IPS-18a (cell line): ENCODE measurements at regions not wholly inside any gene's neighbourhood (a gene's known extent, or its start where the extent isn't known, plus 50 kb on each side); places are given as distances from the start of the nearest gene placed in this dataset.

Experiments used
- H3K27ac ChIP-seq: one replicate; pipeline ENCODE4 v1.5.1; 2013; ENCODE audit warnings: low read length
- H3K27me3 ChIP-seq: one replicate; pipeline ENCODE4 v1.6.1; 2013; ENCODE audit warnings: mild to moderate bottlenecking, low read length; ENCODE audit not compliant: control insufficient read depth, insufficient read depth
- H3K36me3 ChIP-seq: one replicate; pipeline ENCODE4 v1.6.1; 2013; ENCODE audit warnings: low read depth, low read length; ENCODE audit not compliant: control insufficient read depth
- H3K4me1 ChIP-seq: one replicate; pipeline ENCODE4 v1.6.1; 2013; ENCODE audit warnings: low read depth, low read length; ENCODE audit not compliant: control insufficient read depth
- H3K4me3 ChIP-seq: one replicate; pipeline ENCODE4 v1.5.1; 2013; ENCODE audit warnings: low read length
- H3K9ac ChIP-seq: one replicate; pipeline ENCODE4 v1.6.1; 2013; ENCODE audit warnings: mild to moderate bottlenecking, low read length, moderate library complexity
- H3K9me3 ChIP-seq: one replicate; pipeline ENCODE4 v1.6.1; 2013; ENCODE audit warnings: low read depth, low read length; ENCODE audit not compliant: control insufficient read depth

DNA sequence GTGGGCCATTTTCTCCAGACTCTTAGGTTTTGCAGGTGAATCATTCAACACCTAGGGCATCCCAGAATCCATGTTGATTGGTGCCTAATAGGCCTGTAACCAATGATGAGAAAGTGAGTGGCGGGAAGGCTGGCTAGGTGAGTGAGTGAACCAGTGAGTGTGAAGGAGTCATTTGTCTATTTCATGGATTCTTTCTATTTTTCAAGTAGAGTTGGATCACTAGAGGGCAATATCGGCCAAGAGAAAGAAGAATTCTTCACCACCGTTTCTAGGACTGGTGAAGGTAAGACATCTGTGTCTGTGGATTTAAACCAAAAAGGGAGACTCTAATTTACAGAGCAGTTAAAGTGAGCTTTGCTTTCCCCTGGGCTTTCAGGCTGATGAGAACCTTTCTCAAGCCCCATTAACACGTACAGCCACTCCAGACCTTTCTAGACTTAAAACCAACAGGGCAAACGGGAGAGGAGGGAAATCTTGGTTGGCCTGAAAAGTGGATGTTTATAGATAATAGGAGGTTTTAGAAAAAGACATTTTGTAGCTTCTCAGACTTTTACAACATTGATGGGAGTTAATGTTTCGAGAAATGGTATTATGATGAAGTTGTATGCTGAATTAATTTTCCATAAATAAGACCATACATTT lies 114.3 kb upstream of the IL12B start:
- no peak overlapping the region for H3K9ac ChIP-seq
- no peaks in the 10 kb centered on the region for H3K27me3 ChIP-seq
- no peak overlapping the region for H3K4me3 ChIP-seq
- no peaks in the 10 kb centered on the region for H3K9me3 ChIP-seq
- H3K36me3 ChIP-seq = no peaks in the 10 kb centered on the region
- H3K27ac ChIP-seq = no peak overlapping the region
- H3K4me1 ChIP-seq = peaks cover 8% of the 10 kb centered on the region

DNA sequence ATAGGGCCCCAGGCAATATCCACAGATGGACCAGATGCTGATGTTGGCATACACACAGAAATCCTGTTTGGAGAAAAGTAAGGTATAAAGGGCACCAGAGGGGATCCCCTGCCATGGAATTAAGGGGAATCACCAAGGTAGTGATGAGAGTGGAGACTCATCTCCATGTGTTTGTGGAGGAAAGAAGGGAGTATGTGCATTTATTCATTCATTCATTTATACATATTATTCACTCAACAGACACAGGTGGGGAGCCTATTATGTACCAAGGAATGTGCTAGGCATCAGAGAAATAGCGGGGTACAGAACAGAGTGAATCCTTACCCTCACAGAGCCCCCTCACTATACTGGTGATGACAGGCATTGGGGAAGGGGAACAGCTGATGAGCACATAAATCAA lies 116.8 kb upstream of the IL12B start:
- Histone ChIP-seq H3K36me3 (no peaks in the 10 kb centered on the region), H3K27ac (no peak overlapping the region), H3K4me3 (no peak overlapping the region), H3K9ac (no peak overlapping the region), H3K4me1 (peaks cover 6% of the 10 kb centered on the region), H3K9me3 (no peaks in the 10 kb centered on the region), H3K27me3 (no peaks in the 10 kb centered on the region)

DNA sequence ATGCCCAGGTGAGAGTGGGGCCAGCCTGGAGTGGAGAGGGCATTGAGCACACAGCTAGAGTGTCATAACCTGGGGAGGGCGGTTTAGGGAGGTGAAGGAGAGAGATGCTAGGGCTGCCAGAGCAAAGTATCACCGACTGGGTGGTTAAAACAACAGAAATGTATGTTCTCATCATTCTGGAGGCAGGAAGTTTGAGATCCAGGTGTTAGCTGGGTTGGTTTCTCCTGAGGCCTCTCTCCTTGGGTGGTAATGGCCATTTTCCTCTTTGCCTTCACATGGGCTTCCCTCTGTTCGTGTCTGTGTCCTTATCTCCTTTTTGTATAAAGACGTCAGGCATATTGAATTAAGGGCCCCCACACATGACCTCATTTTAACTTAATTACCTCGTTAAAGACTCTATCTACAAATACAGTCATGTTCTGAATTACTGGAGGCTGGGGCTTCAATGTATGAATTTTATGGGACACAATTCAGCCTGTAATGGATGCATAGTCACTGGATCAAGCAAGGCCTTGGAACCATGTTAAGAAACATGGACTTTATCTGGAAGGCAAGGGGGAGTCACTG lies 118.6 kb upstream of the IL12B start:
- H3K27me3 ChIP-seq = no peaks in the 10 kb centered on the region
- H3K9me3 ChIP-seq = no peaks in the 10 kb centered on the region
- no peak overlapping the region for H3K4me3 ChIP-seq
- H3K36me3 ChIP-seq = no peaks in the 10 kb centered on the region
- H3K4me1 ChIP-seq = no peaks in the 10 kb centered on the region
- no peak overlapping the region for H3K27ac ChIP-seq
- no peak overlapping the region for H3K9ac ChIP-seq

DNA sequence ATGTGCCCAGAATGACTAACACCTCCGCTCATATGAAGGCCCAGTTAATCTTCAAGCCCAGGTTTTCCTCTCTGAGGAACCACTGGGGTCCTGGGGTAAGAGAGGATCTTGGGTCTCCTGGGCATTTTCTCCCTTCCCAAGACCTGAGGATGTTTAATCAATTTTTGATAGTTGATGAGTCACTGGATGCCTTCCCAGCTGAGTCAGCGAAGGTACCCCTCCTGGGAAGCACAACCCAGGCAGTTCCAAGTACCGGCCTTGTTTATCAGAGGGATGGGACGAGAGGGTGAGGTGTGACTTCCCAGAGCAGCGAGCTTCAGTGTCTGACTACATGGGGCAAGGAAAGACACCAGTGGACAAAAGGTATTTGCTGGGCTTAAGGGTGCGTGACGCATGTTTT lies 119.6 kb upstream of the IL12B start:
- Histone ChIP-seq H3K4me3 (no peak overlapping the region), H3K27me3 (no peaks in the 10 kb centered on the region), H3K9ac (no peak overlapping the region), H3K4me1 (no peaks in the 10 kb centered on the region), H3K9me3 (no peaks in the 10 kb centered on the region), H3K27ac (no peak overlapping the region), H3K36me3 (no peaks in the 10 kb centered on the region)

DNA sequence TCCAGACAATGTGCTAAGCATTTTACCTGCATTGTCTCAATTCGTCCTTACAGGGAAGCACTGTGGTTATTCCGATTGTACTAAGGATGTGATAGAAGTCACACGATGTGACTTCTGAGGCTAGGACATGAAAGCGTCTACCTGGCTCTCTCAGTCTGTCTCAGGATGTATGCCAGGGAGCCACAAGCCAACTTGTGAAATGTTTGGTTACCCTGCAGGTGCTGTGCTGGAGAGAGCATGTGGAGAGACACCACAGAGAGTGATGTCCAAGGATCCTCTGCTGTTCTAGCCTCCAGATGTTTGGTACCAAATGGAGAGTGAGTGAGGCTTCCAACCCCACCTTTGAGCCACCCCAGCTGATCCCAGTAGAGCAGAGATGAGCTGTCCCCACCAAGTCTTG lies 120.1 kb upstream of the IL12B start:
- Histone ChIP-seq H3K27me3 (no peaks in the 10 kb centered on the region), H3K9ac (no peak overlapping the region), H3K36me3 (no peaks in the 10 kb centered on the region), H3K27ac (no peak overlapping the region), H3K4me1 (no peaks in the 10 kb centered on the region), H3K9me3 (no peaks in the 10 kb centered on the region), H3K4me3 (no peak overlapping the region)

DNA sequence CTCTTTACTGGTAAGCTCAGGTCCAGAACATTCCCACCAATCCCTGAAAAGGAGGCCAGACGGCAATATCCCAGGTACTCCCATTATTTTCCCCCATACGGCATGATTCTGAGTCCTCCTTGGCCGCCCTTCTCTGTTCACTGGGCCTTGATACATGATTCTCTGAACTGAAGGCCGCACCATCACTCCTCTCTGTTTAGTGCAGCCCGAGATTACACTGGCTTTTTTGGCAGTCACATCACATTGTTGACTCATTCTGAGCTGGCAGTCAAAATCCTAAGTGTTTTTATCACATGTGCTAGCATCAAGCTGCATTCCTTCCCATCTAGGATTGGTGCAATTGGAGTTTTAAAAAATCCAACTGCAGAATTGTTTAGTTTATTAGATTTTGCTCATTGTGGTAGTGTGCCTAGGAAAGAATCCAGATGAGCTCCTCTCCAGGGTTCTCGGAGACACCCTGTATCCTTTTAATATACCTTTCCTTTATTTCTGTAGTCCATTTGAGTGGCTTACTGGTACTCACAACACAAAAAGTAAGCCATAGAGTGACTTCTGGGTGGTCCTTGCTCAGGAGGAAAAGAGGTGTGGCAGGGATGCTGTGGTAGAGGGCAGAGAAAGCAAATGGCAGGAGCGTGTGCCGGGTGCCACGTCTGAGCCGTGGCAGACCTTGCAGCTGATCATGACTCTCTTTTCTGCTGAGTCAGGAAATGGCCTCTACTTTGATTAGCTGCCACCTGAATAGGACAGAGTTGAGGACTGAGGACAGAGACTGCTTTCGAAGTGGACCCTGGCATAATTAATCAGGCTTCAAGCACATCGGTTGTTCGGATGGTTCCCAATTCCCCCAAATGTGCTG lies 121.1 kb upstream of the IL12B start:
- H3K27me3 ChIP-seq = no peaks in the 10 kb centered on the region
- H3K9me3 ChIP-seq = no peaks in the 10 kb centered on the region
- no peaks in the 10 kb centered on the region for H3K36me3 ChIP-seq
- H3K4me1 ChIP-seq = no peaks in the 10 kb centered on the region
- H3K9ac ChIP-seq = no peak overlapping the region
- no peak overlapping the region for H3K4me3 ChIP-seq
- H3K27ac ChIP-seq = no peak overlapping the region

DNA sequence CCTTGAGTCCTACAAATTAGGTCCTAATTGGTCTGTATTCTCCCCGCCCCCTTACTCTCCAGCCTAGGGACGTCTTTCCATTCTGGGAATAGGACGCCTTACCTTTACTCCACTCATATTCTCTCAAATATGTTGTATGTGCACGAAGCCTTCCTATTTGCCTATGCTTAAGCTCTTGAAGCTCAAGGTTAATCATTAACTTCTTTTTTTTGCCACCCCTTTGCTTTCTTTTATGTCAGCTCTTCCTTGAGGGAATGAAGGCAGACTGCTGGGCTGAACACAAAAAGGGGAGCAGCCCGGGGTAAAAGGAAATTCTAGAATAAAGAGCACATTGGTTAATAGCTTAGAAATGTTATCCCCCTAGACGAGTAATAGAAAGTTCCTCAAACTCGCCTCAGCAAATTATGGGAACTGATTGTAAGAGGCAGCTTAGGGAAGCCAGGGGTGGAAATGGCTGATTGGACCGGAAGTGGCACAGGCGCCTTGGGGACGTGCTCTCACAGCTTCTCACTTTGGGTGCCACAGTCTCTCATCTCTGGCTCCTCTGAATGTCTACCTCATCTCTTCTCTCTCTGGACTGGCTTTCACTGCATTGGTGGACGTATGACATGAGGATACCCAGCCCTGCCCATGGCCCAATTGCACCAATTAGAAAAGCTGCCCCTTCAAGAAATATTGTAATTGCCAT lies 122.3 kb upstream of the IL12B start:
- Histone ChIP-seq H3K4me3 (no peak overlapping the region), H3K9me3 (no peaks in the 10 kb centered on the region), H3K36me3 (no peaks in the 10 kb centered on the region), H3K4me1 (no peaks in the 10 kb centered on the region), H3K27ac (no peak overlapping the region), H3K9ac (no peak overlapping the region), H3K27me3 (no peaks in the 10 kb centered on the region)

DNA sequence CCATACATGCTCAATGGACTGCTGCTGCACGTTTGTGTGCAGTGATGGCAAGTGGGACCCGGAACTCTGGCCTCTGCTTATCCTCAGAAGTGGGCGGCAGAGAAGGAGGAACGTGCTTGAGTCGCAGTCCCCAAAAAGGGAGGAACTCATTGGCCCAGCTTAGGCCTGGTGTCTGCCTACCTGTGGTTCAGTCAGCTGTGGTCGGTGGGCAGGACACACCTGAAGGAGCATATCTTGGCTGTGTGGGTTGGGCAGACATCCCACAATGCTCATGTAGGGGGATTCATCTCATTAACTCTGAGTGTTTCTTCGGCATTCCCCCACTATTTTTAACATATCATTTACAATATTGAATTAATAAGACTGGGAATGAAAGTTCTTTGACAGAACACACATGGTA lies 122.9 kb upstream of the IL12B start:
- Histone ChIP-seq H3K27ac (no peak overlapping the region), H3K4me1 (no peaks in the 10 kb centered on the region), H3K27me3 (no peaks in the 10 kb centered on the region), H3K4me3 (no peak overlapping the region), H3K9ac (no peak overlapping the region), H3K36me3 (no peaks in the 10 kb centered on the region), H3K9me3 (no peaks in the 10 kb centered on the region)

DNA sequence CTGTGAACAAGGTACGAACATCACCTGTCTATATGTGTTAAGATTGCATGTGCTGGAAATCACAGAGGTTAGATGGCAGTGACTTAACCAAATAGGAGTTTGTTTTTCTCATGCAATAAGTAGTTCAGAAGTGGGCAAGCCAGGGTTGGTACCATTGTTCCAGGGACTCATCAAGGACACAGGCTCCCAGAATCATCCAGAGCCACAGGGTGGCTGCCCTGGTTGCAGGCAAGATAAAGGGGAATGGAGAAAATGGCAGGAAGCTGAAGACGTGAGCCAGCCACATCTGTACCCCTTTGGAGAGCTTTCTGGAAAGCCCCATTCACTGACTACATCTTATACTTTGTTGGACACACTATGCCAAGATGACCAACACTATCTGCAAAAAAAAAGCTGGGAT lies 126.0 kb upstream of the IL12B start:
- Histone ChIP-seq H3K9me3 (no peaks in the 10 kb centered on the region), H3K4me1 (no peaks in the 10 kb centered on the region), H3K27me3 (no peaks in the 10 kb centered on the region), H3K9ac (no peak overlapping the region), H3K36me3 (no peaks in the 10 kb centered on the region), H3K4me3 (no peak overlapping the region), H3K27ac (no peak overlapping the region)

DNA sequence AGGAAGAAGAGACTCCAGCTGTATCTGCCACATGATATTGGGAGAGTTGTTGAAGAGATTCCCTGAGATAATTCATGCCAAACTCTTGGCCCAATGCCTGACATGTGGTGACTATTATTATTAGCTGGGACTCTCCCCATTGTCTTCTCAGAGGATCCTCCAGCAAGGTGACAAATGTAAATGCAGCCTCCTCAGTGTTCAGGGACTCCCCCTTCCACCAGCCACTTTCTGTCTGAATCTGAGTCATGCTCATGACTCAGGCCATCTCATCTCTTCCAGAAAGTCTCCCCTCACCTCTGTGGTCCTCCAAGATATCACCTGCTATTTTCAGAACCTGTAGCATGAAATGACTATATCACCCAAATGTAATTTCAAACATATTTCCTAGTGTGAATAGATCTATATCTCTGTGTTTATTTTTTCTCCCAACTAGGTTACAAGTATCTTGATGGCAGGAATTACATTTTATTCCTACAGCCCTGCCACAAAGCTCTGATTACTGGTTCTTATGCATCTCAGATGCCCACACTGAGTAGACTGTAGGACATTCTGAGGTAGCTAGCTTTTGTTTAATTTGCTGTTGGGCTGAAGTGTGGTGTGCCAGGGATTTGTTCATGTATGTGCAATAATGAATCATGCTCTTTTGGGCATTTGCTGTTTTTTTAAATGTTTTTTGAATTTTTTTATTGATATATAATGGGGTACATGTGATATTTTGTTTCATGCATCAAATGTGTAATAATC lies 126.6 kb upstream of the IL12B start:
- H3K4me3 ChIP-seq = no peak overlapping the region
- H3K4me1 ChIP-seq = no peaks in the 10 kb centered on the region
- no peaks in the 10 kb centered on the region for H3K9me3 ChIP-seq
- H3K36me3 ChIP-seq = no peaks in the 10 kb centered on the region
- no peak overlapping the region for H3K27ac ChIP-seq
- no peak overlapping the region for H3K9ac ChIP-seq
- no peaks in the 10 kb centered on the region for H3K27me3 ChIP-seq

DNA sequence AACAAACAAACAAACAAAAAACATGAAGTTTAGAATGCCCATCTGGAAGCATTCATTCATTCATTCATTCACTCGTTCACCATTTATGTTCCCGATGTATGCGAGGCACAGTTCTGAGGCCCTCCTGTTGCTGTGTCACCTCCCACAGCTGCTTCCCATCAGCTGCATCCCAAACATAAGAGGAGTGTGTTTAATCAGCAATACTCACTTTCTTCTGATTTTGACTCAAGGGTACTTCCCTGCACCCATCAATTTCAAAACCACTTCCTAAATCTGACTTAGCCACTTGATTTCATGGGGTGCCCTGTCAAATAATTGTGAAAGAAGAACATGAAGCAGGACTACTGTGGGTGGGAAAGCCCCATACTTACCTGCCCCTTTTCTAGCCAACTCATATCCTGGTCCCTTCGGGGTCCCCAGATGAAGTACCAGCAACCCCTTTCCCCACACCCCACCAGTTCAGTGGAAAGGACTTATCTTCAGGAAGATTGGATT lies 128.0 kb upstream of the IL12B start:
- no peaks in the 10 kb centered on the region for H3K4me1 ChIP-seq
- H3K36me3 ChIP-seq = no peaks in the 10 kb centered on the region
- H3K9me3 ChIP-seq = no peaks in the 10 kb centered on the region
- H3K4me3 ChIP-seq = no peak overlapping the region
- H3K9ac ChIP-seq = no peak overlapping the region
- no peaks in the 10 kb centered on the region for H3K27me3 ChIP-seq
- no peak overlapping the region for H3K27ac ChIP-seq
